ENCODE measurements at regions not wholly inside any gene's neighbourhood (a gene's known extent, or its start where the extent isn't known, plus 50 kb on each side); places are given as distances from the start of the nearest gene placed in this dataset.
"Not testable (repeated sequence)": the region's sequence is repeated elsewhere in the genome, so short reads cannot be mapped to it uniquely, and the experiment has no call there.

DNA sequence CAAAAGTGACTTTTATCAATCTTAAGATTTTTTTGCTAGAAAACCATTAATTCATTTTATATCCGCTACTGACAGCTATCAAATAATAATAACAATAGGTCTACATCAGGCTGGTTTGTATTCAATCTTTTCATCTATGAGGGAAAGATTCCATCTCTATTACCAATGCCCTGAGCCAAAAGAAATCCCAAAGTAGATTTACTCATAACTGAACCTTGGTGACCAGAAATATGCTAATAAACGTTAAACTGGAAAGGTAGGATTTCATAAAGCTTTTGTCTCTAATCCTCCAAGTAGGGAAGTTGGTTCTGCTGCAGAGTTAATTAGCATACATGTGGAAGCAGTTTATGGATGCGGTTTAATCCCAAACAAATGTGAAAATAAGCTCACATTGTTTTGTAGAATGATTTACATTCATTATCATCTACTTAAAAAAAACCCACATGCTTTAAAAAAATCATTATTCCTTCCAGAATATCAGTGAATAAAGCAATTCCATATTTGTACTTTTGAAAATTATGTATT, 715.5 kb downstream of the CETN3 start:
- ATAC-seq: no peak
- DNase-seq (ENCODE audit: missing footprints): no peak
- intact Hi-C loops (cut with DNase I): no loop called here

DNA sequence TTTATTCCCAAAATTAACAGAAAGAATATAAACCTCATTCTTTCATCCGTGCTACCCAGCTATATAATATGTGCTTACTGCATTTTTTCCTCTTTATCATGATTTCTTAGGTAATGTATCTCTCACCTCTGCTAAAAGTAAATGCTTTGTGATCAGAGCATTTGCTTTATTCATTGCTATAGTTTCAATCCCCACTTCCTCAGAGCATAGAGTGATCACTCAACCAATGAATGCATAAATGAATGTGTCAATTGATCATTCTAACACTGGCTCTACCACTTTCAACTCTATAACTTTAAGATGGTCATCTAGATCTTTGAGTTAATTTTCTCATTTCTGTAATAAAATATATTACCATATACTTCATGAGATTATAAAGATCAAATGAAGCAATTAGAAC, 719.2 kb downstream of the CETN3 start:
- ATAC-seq (no peak), DNase-seq (ENCODE audit: missing footprints) (no peak)
- intact Hi-C loops (cut with DNase I): no loop called here

DNA sequence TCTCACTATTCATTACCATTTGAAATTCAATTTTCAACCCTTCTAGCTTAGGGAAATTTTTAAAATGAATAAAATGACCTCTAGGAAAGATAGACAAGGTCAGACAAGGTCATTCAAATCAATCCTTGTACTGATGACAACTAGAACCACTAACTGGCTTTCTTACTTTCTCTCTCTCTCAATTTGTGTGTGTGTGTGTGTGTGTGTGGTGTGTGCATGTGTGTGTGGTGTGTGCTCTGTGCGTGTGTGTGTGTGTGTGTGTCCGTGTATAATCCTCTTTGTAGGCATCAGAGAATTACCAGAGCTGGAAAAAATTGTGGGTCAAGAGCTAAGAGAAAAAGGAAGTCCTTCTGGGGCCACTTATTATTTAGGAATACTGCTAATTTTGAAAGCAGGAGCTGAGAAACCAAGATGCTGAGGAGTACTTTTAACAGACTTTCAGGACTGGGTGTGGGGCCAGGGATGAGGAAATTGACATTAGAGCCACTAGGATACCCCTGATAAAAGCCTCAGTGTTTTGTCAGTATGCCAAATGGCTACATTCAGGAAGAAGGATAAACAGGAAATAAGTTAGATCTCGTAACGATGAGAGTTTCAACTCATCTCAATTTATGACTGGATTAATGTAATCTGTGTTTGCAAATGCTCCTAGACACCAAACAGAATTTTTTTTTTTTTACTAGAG, 723.3 kb downstream of the CETN3 start:
- no peak for ATAC-seq
- intact Hi-C loops (cut with DNase I): no loop called here
- no peak for DNase-seq (ENCODE audit: missing footprints)

GRCh38 chr5:89676634-89677033, 732.9 kb downstream of the CETN3 start:
- ATAC-seq (no peak), DNase-seq (ENCODE audit: missing footprints) (no peak)
- intact Hi-C loops (cut with DNase I): no loop called here

DNA sequence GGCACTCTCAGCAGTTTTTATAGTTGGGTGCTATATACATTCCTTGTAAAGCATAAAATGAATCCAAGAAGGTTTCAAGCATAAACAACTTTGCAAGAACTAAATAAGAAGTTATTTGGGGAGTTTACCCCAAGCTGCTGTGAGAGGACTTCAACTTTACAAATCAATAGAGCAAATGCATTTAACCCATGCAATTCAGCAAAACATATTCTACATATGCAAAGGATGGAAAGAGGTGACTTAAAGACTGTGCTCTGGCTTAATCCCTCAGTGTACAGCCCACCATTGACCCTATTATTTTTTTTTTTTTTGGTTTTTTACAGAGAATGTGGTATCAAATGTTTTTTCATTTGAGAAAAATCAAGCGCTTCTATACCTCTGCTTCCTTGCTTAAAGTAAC, 736.5 kb downstream of the CETN3 start:
- no peak for DNase-seq (ENCODE audit: missing footprints)
- intact Hi-C loops (cut with DNase I): no loop called here
- ATAC-seq: no peak

- intact Hi-C loops (cut with DNase I): no loop called here
- ATAC-seq (no peak), DNase-seq (ENCODE audit: missing footprints) (no peak)
Observed at GRCh38 chr5:89668821-89669220, 740.7 kb downstream of the CETN3 start.

DNA sequence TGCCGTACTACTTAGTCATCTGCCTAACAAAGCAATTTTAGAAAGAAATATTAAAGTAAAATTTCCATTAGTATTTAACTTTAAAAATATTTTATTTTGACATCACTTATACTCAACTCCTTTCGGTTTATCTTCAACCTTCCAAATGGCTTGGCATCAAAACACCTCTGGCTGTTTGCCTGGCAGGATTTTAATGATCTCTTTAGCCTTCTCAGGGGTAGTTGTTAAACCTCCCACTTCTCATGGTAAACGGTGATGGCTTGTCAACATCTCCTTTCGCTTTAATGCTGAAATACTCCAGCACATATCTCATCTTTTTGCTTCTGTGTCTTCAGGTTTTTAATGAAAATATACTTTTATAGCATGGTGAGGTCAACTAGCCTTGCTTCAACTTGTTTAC, 747.1 kb downstream of the CETN3 start:
- DNase-seq (ENCODE audit: missing footprints) (no peak), ATAC-seq (no peak)
- intact Hi-C loops (cut with DNase I): no loop called here

- DNase-seq (ENCODE audit: missing footprints): no peak
- ATAC-seq: no peak
- intact Hi-C loops (cut with DNase I): no loop called here
Observed at GRCh38 chr5:89638871-89639270, 755.9 kb upstream of the MEF2C start.

DNA sequence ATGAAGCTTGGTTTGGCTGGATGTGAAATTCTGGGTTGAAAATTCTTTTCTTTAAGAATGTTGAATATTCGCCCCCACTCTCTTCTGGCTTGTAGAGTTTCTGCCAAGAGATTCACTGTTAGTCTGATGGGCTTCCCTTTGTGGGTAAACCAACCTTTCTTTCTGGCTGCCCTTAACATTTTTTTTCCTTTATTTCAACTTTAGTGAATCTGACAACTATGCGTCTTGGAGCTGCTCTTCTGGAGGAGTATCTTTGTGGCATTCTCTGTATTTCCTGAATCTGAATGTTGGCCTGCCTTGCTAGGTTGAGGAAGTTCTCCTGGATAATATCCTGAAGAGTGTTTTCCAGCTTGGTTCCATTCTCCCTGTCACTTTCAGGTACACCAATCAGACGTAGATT, 751.2 kb upstream of the MEF2C start:
- ATAC-seq; intact Hi-C loops (cut with DNase I); DNase-seq (ENCODE audit: missing footprints): not testable (repeated sequence)

GRCh38 chr5:89630064-89630463, 747.1 kb upstream of the MEF2C start:
- intact Hi-C loops (cut with DNase I); DNase-seq (ENCODE audit: missing footprints); ATAC-seq: not testable (repeated sequence)

GRCh38 chr5:89628876-89629635, 746.1 kb upstream of the MEF2C start:
- intact Hi-C loops (cut with DNase I): no loop called here
- DNase-seq (ENCODE audit: missing footprints) (no peak), ATAC-seq (no peak)

DNA sequence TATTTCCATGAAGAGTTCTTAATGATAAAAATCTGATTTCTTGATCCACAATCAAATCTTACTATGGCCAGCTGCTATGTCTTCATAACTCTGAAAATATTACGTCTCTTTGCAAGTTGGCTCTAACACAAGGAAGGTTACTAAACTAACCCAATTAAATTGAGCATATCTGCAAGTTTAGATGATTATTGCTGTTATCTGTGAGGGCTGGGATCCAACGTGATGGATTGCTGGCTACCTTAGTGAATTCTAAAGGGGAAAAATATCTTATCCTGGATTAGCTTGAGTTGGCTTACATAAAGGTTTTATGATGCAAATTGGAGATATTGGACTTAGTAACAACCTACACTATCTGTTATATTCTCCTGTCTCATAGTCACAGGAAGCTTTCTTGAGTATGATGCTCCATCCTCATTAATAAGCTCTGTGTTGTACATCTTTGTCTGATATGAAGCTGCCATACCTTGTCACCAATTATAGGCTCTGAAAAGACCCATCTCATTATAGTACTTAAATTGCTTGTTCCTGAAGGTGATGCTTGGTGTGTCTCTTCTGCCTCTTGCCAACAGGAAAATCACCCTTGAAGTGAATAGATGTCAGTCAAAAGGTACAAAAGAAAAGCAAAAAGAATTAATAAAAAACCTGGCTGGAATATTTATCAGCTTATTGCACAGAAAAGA, 733.0 kb upstream of the MEF2C start:
- intact Hi-C loops (cut with DNase I): no loop called here
- no peak for ATAC-seq
- no peak for DNase-seq (ENCODE audit: missing footprints)

DNA sequence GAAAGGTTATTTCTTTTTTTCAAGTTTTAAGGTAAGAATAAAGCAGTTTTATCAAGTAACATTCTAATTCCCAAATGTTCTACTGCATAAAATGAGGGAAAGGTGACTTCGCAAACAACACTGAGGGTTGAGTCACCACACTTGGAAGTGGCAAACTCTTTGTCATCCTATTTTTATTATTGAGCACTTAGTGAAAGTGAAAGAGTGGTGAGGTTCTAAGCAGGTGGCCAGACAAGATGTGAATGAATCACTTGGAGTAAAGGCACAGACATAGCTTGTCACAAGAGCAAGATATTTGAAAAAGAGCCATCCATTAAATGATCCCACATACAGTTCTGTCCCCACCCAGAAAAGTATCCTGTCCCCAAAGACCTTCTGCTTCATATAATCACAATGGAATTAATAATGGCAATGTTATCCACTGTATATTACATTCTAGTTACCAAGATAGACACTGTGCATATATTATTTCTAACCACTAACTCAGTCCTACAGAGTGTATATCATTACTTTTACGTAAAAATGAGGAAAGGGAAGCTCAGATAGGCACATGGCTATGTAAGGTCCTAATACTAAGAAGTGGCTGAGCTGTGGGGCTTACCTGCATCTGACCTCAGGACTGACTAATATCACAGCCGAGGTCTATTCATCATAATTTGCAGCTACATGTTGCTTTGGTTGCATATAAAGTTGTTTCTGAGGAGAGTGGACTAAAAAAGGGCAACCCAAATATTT, 730.4 kb upstream of the MEF2C start:
- intact Hi-C loops (cut with DNase I): no loop called here
- DNase-seq (ENCODE audit: missing footprints): no peak
- no peak for ATAC-seq

DNA sequence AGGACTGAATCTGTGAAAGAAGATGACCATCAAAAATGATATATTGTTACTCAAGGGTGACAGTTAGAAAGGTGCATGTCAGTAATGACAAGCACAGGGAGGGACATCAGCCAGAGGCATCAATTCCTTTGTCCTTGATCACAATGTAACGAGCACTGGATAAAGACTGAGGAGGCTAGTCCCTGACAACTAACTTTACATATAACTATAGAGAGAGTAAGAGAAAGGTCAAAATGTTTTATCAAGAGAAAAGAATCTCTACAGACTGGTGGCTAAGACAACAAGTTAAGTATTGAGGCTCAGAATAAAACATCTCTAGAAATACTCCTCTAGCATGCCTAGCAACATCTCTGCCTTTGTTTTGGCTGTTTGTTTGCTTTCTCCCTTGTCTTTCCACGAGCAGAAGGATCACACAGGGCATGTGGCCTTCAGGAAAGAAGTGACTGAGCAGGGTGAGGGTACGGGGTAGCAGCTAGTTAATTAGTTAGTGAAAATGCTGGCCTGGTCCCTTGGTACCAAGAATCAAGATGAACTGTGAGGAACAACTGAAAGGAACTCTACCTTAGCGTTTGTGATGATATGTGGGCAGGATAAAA, 724.1 kb upstream of the MEF2C start:
- DNase-seq (ENCODE audit: missing footprints) (no peak), ATAC-seq (no peak)

GRCh38 chr5:89604342-89604741, 721.4 kb upstream of the MEF2C start:
- intact Hi-C loops (cut with DNase I): no loop called here
- DNase-seq (ENCODE audit: missing footprints) (no peak), ATAC-seq (no peak)

More for the DNA sequence above, 724.1 kb upstream of the MEF2C start:
- intact Hi-C loops (cut with DNase I): no loop called here

DNA sequence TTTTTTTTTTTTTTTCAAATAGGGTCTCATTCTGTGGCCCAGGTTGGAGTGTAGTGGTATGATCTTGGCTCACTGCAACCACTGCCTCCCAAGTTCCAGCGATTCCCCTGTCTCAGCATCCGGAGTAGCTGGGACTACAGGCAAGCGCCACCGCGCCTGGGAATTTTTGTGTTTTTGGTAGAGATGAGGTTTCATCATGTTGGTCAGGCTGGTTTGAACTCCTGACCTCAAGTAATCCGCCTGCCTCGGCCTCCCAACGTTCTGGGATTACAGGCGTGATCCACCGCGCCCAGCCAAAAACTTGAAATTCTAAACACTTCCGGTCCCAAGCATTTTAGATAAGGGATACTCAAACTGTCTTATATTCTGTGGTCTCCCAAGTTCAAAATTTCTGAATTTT, 718.9 kb upstream of the MEF2C start:
- DNase-seq (ENCODE audit: missing footprints) (no peak), ATAC-seq (no peak)
- intact Hi-C loops (cut with DNase I): no loop called here

DNA sequence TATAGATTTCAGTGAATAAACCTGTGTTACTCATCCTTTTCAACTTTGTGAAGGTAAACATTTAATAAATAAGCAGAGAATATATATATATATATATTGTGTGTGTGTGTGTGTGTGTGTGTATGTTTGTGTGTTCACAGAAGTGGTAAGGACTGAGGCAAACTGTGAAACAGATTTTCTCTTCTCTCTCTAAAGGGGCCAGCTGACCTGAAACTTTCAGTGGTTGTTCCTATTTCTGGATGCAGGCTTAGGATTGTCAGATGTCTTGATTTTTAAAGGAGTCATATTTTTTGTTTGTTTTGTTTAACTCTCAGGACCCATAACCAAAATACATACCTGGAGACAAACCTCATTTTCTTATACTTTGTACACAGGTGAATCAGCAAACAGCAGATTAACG, 714.9 kb upstream of the MEF2C start:
- intact Hi-C loops (cut with DNase I): no loop called here
- DNase-seq (ENCODE audit: missing footprints) (no peak), ATAC-seq (no peak)

DNA sequence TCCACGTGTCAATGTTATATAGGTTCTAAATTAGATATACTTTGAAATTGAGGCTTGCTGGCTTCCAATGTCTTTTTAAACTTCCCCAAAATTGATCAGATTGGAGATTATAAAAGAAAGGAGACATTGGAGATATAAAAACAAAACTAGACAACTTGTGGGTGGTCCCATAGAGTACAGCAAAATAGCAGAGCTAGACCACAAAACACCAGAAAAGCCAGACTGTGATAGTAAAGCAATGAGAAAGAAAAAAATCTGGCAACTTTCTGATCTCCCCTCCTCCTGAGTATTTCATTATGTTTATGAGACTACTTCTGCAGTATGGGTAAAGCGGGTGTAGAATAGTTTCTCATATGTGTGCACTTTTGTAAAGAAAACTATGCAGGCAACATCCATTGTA, 713.8 kb upstream of the MEF2C start:
- intact Hi-C loops (cut with DNase I): no loop called here
- no peak for ATAC-seq
- DNase-seq (ENCODE audit: missing footprints): no peak

DNA sequence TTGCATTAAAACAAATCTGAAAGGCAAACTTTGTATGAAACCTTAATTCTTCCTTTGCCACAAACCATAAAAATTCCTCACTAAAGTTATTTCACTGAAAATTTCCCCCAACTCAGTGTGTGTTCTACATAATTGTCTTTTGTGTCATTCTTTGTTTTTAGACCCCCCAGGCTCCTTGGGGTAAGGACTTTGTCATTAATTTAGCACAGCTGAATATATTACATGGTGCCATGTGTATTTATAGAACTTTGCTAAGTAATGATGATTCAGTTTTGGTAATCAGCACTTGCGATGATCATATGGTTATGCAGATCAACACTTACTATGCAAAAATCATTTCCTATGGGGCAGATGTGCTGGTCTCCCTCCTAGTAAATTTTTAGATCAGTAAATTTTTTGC, 712.1 kb upstream of the MEF2C start:
- intact Hi-C loops (cut with DNase I): no loop called here
- ATAC-seq: no peak
- DNase-seq (ENCODE audit: missing footprints): no peak

All from Right ventricle myocardium inferior (tissue), 1 donor.